ENCODE measurements at regions not wholly inside any gene's neighbourhood (a gene's known extent, or its start where the extent isn't known, plus 50 kb on each side); places are given as distances from the start of the nearest gene placed in this dataset.

GRCh38 chr15:37165395-37165794 lies 65.0 kb upstream of the MEIS2 start:
- H3K4me1 ChIP-seq (ENCODE audit: control insufficient read depth in 1 of 2, insufficient read depth in 2 of 2, low read length in 2 of 2), result no peaks in the 10 kb centered on the region
- H3K27me3 ChIP-seq (ENCODE audit: low read depth, low read length), result no peaks in the 10 kb centered on the region
- H3K27ac ChIP-seq (ENCODE audit: low read length), result no peak overlapping the region
- no peak overlapping the region for H3K4me3 ChIP-seq (ENCODE audit: low read depth in 1 of 2, low read length in 2 of 2)
- no peaks in the 10 kb centered on the region for H3K36me3 ChIP-seq (ENCODE audit: control insufficient read depth in 1 of 2, insufficient read depth in 2 of 2, low read length in 2 of 2)
- H3K9me3 ChIP-seq (ENCODE audit: control insufficient read depth in 1 of 2, low read length in 2 of 2), result no peaks in the 10 kb centered on the region

- Histone ChIP-seq H3K27me3 (ENCODE audit: low read depth, low read length) (no peaks in the 10 kb centered on the region), H3K9me3 (ENCODE audit: control insufficient read depth in 1 of 2, low read length in 2 of 2) (no peaks in the 10 kb centered on the region), H3K27ac (ENCODE audit: low read length) (no peak overlapping the region), H3K4me1 (ENCODE audit: control insufficient read depth in 1 of 2, insufficient read depth in 2 of 2, low read length in 2 of 2) (no peaks in the 10 kb centered on the region), H3K4me3 (ENCODE audit: low read depth in 1 of 2, low read length in 2 of 2) (no peak overlapping the region), H3K36me3 (ENCODE audit: control insufficient read depth in 1 of 2, insufficient read depth in 2 of 2, low read length in 2 of 2) (no peaks in the 10 kb centered on the region)
These were observed 66.1 kb upstream of the MEIS2 start for GRCh38 chr15:37166402-37166801.

- Histone ChIP-seq H3K27ac (ENCODE audit: low read length) (no peak overlapping the region), H3K9me3 (ENCODE audit: control insufficient read depth in 1 of 2, low read length in 2 of 2) (peaks cover 0 to 14% of the 10 kb centered on the region in 2 donors), H3K4me1 (ENCODE audit: control insufficient read depth in 1 of 2, insufficient read depth in 2 of 2, low read length in 2 of 2) (no peaks in the 10 kb centered on the region), H3K36me3 (ENCODE audit: control insufficient read depth in 1 of 2, insufficient read depth in 2 of 2, low read length in 2 of 2) (no peaks in the 10 kb centered on the region), H3K27me3 (ENCODE audit: low read depth, low read length) (no peaks in the 10 kb centered on the region), H3K4me3 (ENCODE audit: low read depth in 1 of 2, low read length in 2 of 2) (no peak overlapping the region)
These were observed 81.0 kb upstream of the MEIS2 start for GRCh38 chr15:37181339-37181738.

DNA sequence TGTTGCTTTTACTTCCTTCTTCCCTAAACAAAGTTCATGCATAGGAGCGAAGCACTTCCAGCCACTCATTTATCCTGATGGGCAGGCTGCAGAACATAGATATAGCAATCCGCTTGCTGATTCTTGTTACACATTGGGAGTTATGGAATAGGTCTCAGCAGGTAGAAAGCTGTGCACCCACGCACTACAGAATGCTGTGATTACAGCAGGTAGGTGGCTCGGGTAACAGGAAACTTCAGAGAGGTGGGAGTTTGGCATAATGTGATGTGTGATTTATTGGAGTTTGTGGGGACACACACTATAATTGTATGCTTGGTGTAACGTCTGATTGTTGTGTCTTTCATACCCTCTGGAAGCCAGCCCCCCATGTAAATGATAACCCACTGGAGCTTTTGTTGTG lies 99.2 kb upstream of the MEIS2 start:
- H3K4me1 ChIP-seq (ENCODE audit: control insufficient read depth in 1 of 2, insufficient read depth in 2 of 2, low read length in 2 of 2), result no peaks in the 10 kb centered on the region
- no peaks in the 10 kb centered on the region for H3K27me3 ChIP-seq (ENCODE audit: low read depth, low read length)
- no peak overlapping the region for H3K4me3 ChIP-seq (ENCODE audit: low read depth in 1 of 2, low read length in 2 of 2)
- H3K27ac ChIP-seq (ENCODE audit: low read length), result no peak overlapping the region
- H3K9me3 ChIP-seq (ENCODE audit: control insufficient read depth in 1 of 2, low read length in 2 of 2), result no peaks in the 10 kb centered on the region
- H3K36me3 ChIP-seq (ENCODE audit: control insufficient read depth in 1 of 2, insufficient read depth in 2 of 2, low read length in 2 of 2), result no peaks in the 10 kb centered on the region

DNA sequence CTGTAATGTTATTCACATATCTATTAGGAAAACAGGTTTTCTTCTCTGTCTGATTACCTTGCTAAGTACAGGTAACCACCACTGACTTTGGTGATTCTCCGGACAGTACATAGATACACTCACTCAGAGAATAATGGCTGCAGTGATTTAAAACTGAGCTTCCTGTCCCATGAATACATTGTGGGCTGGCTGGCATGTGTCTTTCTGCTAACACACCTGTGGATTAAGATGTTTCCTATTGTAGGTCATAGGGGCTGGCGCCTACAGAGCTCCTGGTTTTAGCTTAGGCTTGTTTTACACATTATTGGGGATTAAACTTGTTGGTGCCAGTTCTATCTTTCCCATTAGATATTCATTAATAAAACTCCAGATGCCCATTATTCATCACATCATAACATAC lies 102.7 kb upstream of the MEIS2 start:
- H3K27ac ChIP-seq (ENCODE audit: low read length), result no peak overlapping the region
- H3K4me1 ChIP-seq (ENCODE audit: control insufficient read depth in 1 of 2, insufficient read depth in 2 of 2, low read length in 2 of 2), result no peaks in the 10 kb centered on the region
- no peaks in the 10 kb centered on the region for H3K9me3 ChIP-seq (ENCODE audit: control insufficient read depth in 1 of 2, low read length in 2 of 2)
- H3K36me3 ChIP-seq (ENCODE audit: control insufficient read depth in 1 of 2, insufficient read depth in 2 of 2, low read length in 2 of 2), result no peaks in the 10 kb centered on the region
- H3K27me3 ChIP-seq (ENCODE audit: low read depth, low read length), result no peaks in the 10 kb centered on the region
- H3K4me3 ChIP-seq (ENCODE audit: low read depth in 1 of 2, low read length in 2 of 2), result no peak overlapping the region

DNA sequence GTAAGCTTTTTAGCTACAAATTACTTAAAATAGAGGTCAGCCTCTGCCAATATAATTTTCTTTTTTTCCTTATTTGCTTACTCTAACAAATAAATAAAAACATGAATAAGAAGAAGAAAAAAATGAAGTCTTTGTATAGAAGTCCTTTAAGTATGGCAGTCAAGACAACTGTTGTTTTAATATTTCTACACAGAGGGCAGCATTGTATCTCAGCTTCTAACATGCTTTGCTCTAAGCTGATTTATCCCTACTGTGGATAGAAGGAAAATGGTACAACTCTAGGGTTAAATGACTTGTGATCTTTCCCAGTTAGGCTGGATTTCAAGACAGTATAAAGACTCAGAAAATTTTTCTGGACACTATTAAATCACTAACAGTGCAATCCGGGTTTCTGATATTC lies 104.3 kb upstream of the MEIS2 start:
- H3K4me1 ChIP-seq (ENCODE audit: control insufficient read depth in 1 of 2, insufficient read depth in 2 of 2, low read length in 2 of 2), result no peaks in the 10 kb centered on the region
- no peaks in the 10 kb centered on the region for H3K36me3 ChIP-seq (ENCODE audit: control insufficient read depth in 1 of 2, insufficient read depth in 2 of 2, low read length in 2 of 2)
- no peak overlapping the region for H3K4me3 ChIP-seq (ENCODE audit: low read depth in 1 of 2, low read length in 2 of 2)
- no peak overlapping the region for H3K27ac ChIP-seq (ENCODE audit: low read length)
- no peaks in the 10 kb centered on the region for H3K27me3 ChIP-seq (ENCODE audit: low read depth, low read length)
- no peaks in the 10 kb centered on the region for H3K9me3 ChIP-seq (ENCODE audit: control insufficient read depth in 1 of 2, low read length in 2 of 2)

DNA sequence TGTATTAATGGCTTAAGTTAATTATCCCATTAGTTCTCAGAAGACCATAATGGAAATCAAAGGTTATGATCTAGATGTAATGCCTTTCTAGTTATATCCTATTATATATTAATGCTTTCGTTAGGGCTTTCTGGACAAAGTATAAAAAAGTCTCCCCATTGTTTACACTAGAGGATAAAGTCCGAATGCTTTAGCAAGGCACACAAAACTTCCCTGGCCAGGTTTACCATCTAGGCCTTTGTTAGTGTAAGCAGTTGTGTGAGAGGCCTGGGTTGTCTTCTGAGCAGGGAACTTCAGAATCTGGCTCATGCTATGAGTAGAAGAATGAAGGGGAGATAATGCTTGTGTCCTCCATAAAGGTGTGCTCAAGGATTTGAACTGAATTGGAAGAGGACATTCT lies 106.3 kb upstream of the MEIS2 start:
- no peaks in the 10 kb centered on the region for H3K4me1 ChIP-seq (ENCODE audit: control insufficient read depth in 1 of 2, insufficient read depth in 2 of 2, low read length in 2 of 2)
- H3K4me3 ChIP-seq (ENCODE audit: low read depth in 1 of 2, low read length in 2 of 2), result no peak overlapping the region
- no peak overlapping the region for H3K27ac ChIP-seq (ENCODE audit: low read length)
- H3K9me3 ChIP-seq (ENCODE audit: control insufficient read depth in 1 of 2, low read length in 2 of 2), result no peaks in the 10 kb centered on the region
- no peaks in the 10 kb centered on the region for H3K27me3 ChIP-seq (ENCODE audit: low read depth, low read length)
- no peaks in the 10 kb centered on the region for H3K36me3 ChIP-seq (ENCODE audit: control insufficient read depth in 1 of 2, insufficient read depth in 2 of 2, low read length in 2 of 2)

DNA sequence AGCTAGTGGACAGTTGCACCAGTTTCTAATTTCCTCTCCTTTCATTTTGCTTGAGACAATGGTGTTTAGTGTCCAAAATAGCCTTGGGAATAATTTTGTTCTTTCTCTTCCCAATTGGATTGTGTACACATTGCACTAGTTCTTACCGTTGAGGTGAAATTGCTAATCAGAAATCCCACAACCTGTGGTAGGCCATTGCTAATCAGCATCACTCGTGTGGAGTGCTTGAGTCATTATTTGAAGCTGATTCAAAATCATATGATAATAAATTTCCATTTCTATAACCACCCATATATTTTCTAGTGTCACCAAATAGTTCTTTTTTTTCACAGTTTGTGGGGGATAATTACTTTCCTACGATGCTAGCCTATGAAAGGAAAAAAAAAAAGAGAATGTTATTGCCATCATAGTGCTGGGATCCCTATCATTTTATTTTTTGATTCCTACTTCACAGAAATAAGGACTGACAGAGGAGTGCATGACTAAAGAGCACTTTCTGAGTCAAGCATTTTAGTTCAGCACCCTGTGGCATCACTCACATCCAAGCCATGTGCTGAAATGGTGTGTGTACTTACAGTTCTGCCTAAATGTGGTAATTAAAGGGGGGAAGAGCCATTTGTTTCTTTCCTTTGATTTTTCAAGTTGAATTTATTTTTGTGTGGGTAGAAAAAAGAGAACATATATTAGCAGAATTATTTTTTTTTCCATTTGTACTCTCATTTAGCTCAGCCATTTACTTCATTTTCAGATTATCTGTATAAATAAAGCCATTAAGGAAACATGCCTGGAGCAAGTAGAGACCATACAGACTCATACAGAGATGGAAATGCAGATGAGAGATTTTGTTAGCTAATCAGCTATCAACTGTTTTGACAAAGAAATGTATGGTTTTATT lies 108.0 kb upstream of the MEIS2 start:
- H3K9me3 ChIP-seq (ENCODE audit: control insufficient read depth in 1 of 2, low read length in 2 of 2), result no peaks in the 10 kb centered on the region
- H3K27me3 ChIP-seq (ENCODE audit: low read depth, low read length), result no peaks in the 10 kb centered on the region
- no peaks in the 10 kb centered on the region for H3K36me3 ChIP-seq (ENCODE audit: control insufficient read depth in 1 of 2, insufficient read depth in 2 of 2, low read length in 2 of 2)
- H3K27ac ChIP-seq (ENCODE audit: low read length), result no peak overlapping the region
- no peaks in the 10 kb centered on the region for H3K4me1 ChIP-seq (ENCODE audit: control insufficient read depth in 1 of 2, insufficient read depth in 2 of 2, low read length in 2 of 2)
- no peak overlapping the region for H3K4me3 ChIP-seq (ENCODE audit: low read depth in 1 of 2, low read length in 2 of 2)

DNA sequence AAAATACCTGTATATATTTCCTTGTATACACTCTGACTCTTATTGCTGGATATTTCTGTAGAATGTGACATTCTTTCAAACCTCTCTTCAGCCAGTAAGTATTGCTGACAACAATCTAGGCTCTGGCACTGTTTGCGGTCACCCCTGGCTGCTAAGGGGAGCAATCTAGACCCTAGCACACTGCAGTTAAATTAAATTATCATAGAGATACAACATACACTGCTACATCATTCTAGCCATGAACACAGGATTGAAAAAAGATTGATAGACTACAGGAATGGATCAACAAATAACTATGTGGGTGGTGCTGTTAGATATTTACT lies 108.7 kb upstream of the MEIS2 start:
- Histone ChIP-seq H3K4me1 (ENCODE audit: control insufficient read depth in 1 of 2, insufficient read depth in 2 of 2, low read length in 2 of 2) (no peaks in the 10 kb centered on the region), H3K27me3 (ENCODE audit: low read depth, low read length) (no peaks in the 10 kb centered on the region), H3K9me3 (ENCODE audit: control insufficient read depth in 1 of 2, low read length in 2 of 2) (no peaks in the 10 kb centered on the region), H3K36me3 (ENCODE audit: control insufficient read depth in 1 of 2, insufficient read depth in 2 of 2, low read length in 2 of 2) (no peaks in the 10 kb centered on the region), H3K4me3 (ENCODE audit: low read depth in 1 of 2, low read length in 2 of 2) (no peak overlapping the region), H3K27ac (ENCODE audit: low read length) (no peak overlapping the region)

DNA sequence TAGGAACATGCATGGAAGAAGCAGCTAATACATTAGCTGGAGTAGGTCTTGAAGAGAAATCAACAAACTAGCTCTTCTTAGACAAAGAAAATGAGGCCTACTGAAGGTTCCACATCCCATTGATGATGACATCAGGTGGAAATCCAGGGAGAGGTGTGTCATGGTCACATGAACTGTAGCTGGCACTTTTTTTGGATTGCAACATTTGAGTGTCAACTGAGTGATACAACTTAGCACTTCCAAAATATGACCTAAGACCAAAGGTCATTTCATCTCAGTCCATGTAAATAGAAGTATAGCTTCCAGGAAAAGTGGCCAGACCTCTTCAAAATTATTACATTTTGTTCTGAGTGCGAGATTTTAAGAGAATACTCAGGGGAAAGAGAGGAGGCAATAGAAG lies 117.2 kb upstream of the MEIS2 start:
- Histone ChIP-seq H3K9me3 (ENCODE audit: control insufficient read depth in 1 of 2, low read length in 2 of 2) (no peaks in the 10 kb centered on the region), H3K27me3 (ENCODE audit: low read depth, low read length) (no peaks in the 10 kb centered on the region), H3K36me3 (ENCODE audit: control insufficient read depth in 1 of 2, insufficient read depth in 2 of 2, low read length in 2 of 2) (no peaks in the 10 kb centered on the region), H3K27ac (ENCODE audit: low read length) (no peak overlapping the region), H3K4me1 (ENCODE audit: control insufficient read depth in 1 of 2, insufficient read depth in 2 of 2, low read length in 2 of 2) (no peaks in the 10 kb centered on the region), H3K4me3 (ENCODE audit: low read depth in 1 of 2, low read length in 2 of 2) (no peak overlapping the region)

DNA sequence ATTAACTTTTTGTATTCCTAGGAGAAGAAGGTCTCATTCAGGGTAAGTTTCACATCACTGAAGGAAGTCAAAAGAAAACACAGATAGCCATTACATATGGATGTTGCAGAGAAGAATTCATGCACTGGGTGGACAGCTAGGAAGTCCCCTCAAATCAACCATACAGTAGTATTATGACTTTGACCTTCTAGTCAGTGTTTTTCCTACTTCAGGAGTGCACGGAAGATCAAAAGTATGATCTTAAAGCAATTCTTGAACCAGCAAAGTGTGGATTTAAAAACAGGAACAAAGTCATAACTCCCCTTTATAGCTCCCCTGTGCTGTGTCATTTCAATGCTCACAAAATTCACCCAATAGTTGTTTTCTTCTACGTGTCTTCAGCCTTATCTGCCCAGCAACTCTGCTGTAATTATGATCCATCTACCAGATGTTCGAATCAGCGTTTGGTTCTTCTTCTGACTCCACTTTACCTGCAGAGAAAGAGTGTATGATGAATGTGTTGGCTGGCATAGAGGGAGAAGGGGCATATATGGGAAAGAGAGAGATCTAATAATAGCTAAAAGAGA lies 118.1 kb upstream of the MEIS2 start:
- no peak overlapping the region for H3K27ac ChIP-seq (ENCODE audit: low read length)
- no peaks in the 10 kb centered on the region for H3K27me3 ChIP-seq (ENCODE audit: low read depth, low read length)

DNA sequence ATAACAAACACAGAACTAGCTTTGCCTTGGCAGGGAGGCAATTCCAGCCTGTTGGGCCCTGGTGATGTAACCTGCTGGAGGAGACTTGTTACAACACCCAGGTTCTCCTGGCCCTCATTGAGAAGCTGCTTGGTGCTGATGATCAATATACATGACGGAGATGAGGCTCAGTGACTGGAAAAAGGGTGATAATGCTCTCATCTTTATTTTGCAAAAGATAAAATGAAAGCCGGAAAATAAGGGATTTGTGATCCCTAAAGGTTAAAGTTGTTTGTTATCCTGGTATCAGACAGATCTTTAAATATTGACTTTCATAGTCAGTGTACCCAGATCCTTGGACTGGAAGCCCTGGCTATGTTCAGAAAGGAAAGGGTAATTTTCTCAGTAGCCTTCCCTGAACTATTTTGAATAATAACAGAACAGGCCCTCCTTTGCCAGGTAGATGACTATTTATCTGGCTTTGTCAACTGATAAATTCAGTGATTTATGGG lies 118.9 kb upstream of the MEIS2 start:
- Histone ChIP-seq H3K27ac (ENCODE audit: low read length) (no peak overlapping the region), H3K9me3 (ENCODE audit: control insufficient read depth in 1 of 2, low read length in 2 of 2) (no peaks in the 10 kb centered on the region), H3K27me3 (ENCODE audit: low read depth, low read length) (no peaks in the 10 kb centered on the region), H3K4me3 (ENCODE audit: low read depth in 1 of 2, low read length in 2 of 2) (no peak overlapping the region), H3K36me3 (ENCODE audit: control insufficient read depth in 1 of 2, insufficient read depth in 2 of 2, low read length in 2 of 2) (no peaks in the 10 kb centered on the region), H3K4me1 (ENCODE audit: control insufficient read depth in 1 of 2, insufficient read depth in 2 of 2, low read length in 2 of 2) (no peaks in the 10 kb centered on the region)

More for the DNA sequence above, 118.1 kb upstream of the MEIS2 start:
- no peaks in the 10 kb centered on the region for H3K4me1 ChIP-seq (ENCODE audit: control insufficient read depth in 1 of 2, insufficient read depth in 2 of 2, low read length in 2 of 2)
- no peaks in the 10 kb centered on the region for H3K36me3 ChIP-seq (ENCODE audit: control insufficient read depth in 1 of 2, insufficient read depth in 2 of 2, low read length in 2 of 2)
- H3K4me3 ChIP-seq (ENCODE audit: low read depth in 1 of 2, low read length in 2 of 2), result no peak overlapping the region
- no peaks in the 10 kb centered on the region for H3K9me3 ChIP-seq (ENCODE audit: control insufficient read depth in 1 of 2, low read length in 2 of 2)

Data from muscle layer of duodenum (tissue), 2 donors.